K562 (cell line): ENCODE measurements at regions not wholly inside any gene's neighbourhood (a gene's known extent, or its start where the extent isn't known, plus 50 kb on each side); places are given as distances from the start of the nearest gene placed in this dataset.

Experiments
- ATAC-seq: fragments of 200-7000 bp; cut with Tn5 transposase; 3 replicates; pipeline ENCODE4 v1.9.1; 2020; ENCODE audit warnings: moderate library complexity
- BruUV-seq: library from RNA; stranded (reverse); fragments of 400-500 nt; replicated peaks from 2 replicates; lab custom pipeline; 2021; lab: Mats Ljungman, UMichigan
- CTCF ChIA-PET: fragments of 300-600 bp; formaldehyde crosslinking; extraction: SDS; loops from one replicate; lab custom pipeline; 2021; ENCODE audit warnings: low intra/inter-chr PET ratio; lab: Yijun Ruan, JAX
- POLR2A ChIA-PET: fragments of 300-600, 350-650 bp; sonication (Branson Sonifier 250); formaldehyde crosslinking; extraction: SDS; loops from one replicate; lab custom pipeline; 2021; ENCODE audit warnings: antibody characterized with exemption, inconsistent platforms; lab: Yijun Ruan, JAX
- DNase-seq, 4 experiments: peaks; one replicate each; pipeline versions ENCODE4 v3.0.0 to v3.0.0-alpha.2; 2011 to 2018; ENCODE audit warnings: low spot score in 3 of 4, mixed read lengths in 3 of 4; ENCODE audit errors: extremely low read depth in 1 of 4
- FAIRE-seq: peaks from 2 replicates; lab custom pipeline; 2011; peaks lifted over from hg19 to GRCh38; lab: Jason Lieb, UNC
- H2AFZ ChIP-seq: 2 replicates; pipeline ENCODE4 v1.6.0; 2011; ENCODE audit warnings: low read depth, low read length, control low read depth, inconsistent platforms
- H3K27ac ChIP-seq: fragments of 200-600 bp; 3 replicates; pipeline ENCODE4 v1.8.0; 2011; ENCODE audit warnings: low read depth, mild to moderate bottlenecking, control low read depth, inconsistent platforms, low read length, moderate library complexity, mixed read lengths; ENCODE audit errors: extremely low read depth
- H3K27me3 ChIP-seq, 2 experiments: fragments of 300-600 bp in 1 of 2; 2 replicates in 1 of 2; 3 replicates in 1 of 2; pipeline versions ENCODE4 v1.6.0 to v1.8.0; 2011; ENCODE audit warnings: inconsistent platforms in 2 of 2, low read length in 2 of 2, mild to moderate bottlenecking in 1 of 2, mixed read lengths in 1 of 2, moderate library complexity in 1 of 2; ENCODE audit not compliant: control insufficient read depth in 2 of 2, insufficient read depth in 2 of 2
- H3K36me3 ChIP-seq: fragments of 300-600 bp; 3 replicates; pipeline ENCODE4 v1.8.0; 2011; ENCODE audit warnings: mild to moderate bottlenecking, low read length, inconsistent platforms; ENCODE audit not compliant: control insufficient read depth, insufficient read depth
- H3K4me1 ChIP-seq, 2 experiments: fragments of 200-600 bp in 1 of 2; replicated peaks in 1 of 2; 2 replicates in 1 of 2; 3 replicates in 1 of 2; pipeline versions ENCODE4 v1.5.1 to v1.8.0; 2011; ENCODE audit warnings: inconsistent platforms in 2 of 2, low read length in 2 of 2, mild to moderate bottlenecking in 1 of 2, mixed read lengths in 1 of 2, moderate library complexity in 1 of 2; ENCODE audit not compliant: control insufficient read depth in 2 of 2, insufficient read depth in 2 of 2
- H3K4me2 ChIP-seq: 2 replicates; pipeline ENCODE4 v1.6.1; 2011; ENCODE audit warnings: low read length, control low read depth, inconsistent platforms, mixed read lengths; ENCODE audit not compliant: insufficient read depth
- H3K4me3 ChIP-seq: fragments of 200-600 bp; sonication (generic), shearing (Covaris generic); 2 replicates; pipeline ENCODE4 v1.5.1; 2016; ENCODE audit warnings: control low read depth, inconsistent platforms
- H3K79me2 ChIP-seq: fragments of 200-600 bp; 3 replicates; pipeline ENCODE4 v1.8.0; 2011; ENCODE audit warnings: low read length, inconsistent platforms; ENCODE audit not compliant: control insufficient read depth, insufficient read depth
- H3K9ac ChIP-seq, 2 experiments: 2 replicates each; pipeline versions ENCODE4 v1.6.0 to v1.6.1; 2011; ENCODE audit warnings: low read depth in 2 of 2, low read length in 2 of 2, control low read depth in 1 of 2, inconsistent platforms in 1 of 2, mild to moderate bottlenecking in 1 of 2, mixed read lengths in 1 of 2; ENCODE audit not compliant: insufficient read depth in 1 of 2
- H3K9me1 ChIP-seq: one replicate; pipeline ENCODE4 v1.6.0; 2011; ENCODE audit warnings: inconsistent platforms, mild to moderate bottlenecking, low read length, moderate library complexity; ENCODE audit not compliant: control insufficient read depth, insufficient read depth
- H3K9me3 ChIP-seq: replicated peaks from 2 replicates; pipeline ENCODE4 v1.5.1; 2011; ENCODE audit warnings: low read depth, low read length, inconsistent platforms; ENCODE audit not compliant: control insufficient read depth, insufficient read depth
- H4K20me1 ChIP-seq: replicated peaks from 2 replicates; pipeline ENCODE4 v1.6.1; 2011; ENCODE audit warnings: low read length, inconsistent platforms, mixed read lengths; ENCODE audit not compliant: control insufficient read depth, insufficient read depth
- ATF1 ChIP-seq, 2 experiments: fragments of 450-650 bp in 1 of 2; IDR thresholded peaks; 2 replicates each; pipeline ENCODE4 v1.6.1; 2016; ENCODE audit warnings: missing compliant biosample characterization in 1 of 2, missing genetic modification characterization in 1 of 2
- FOSL1 ChIP-seq: fragments of 200-800 bp; sonication (Bioruptor generic); conservative IDR thresholded peaks from 2 replicates; pipeline ENCODE4 v1.6.1; 2016; ENCODE audit warnings: missing genetic modification characterization, missing compliant biosample characterization
- HDAC2 ChIP-seq: fragments of 450-650 bp; IDR thresholded peaks from 2 replicates; pipeline ENCODE4 v1.6.1; 2016; ENCODE audit warnings: mild to moderate bottlenecking
- KAT8 ChIP-seq: fragments of 450-650 bp; IDR thresholded peaks from 2 replicates; pipeline ENCODE4 v1.6.1; 2016; ENCODE audit warnings: low read depth, mild to moderate bottlenecking
- MIER1 ChIP-seq: fragments of 450-650 bp; IDR thresholded peaks from 2 replicates; pipeline ENCODE4 v1.6.1; 2016; ENCODE audit warnings: antibody characterized with exemption, mild to moderate bottlenecking, low read depth
- NR2C2 ChIP-seq, 2 experiments: fragments of 200-800 bp in 1 of 2; sonication (Bioruptor generic) in 1 of 2; sonication (generic) in 1 of 2; formaldehyde crosslinking in 1 of 2; IDR thresholded peaks; 2 replicates each; pipeline versions ENCODE4 v1.6.1 to v1.8.0; 2016 to 2022; ENCODE audit warnings: mild to moderate bottlenecking in 1 of 2, missing compliant biosample characterization in 1 of 2, missing genetic modification characterization in 1 of 2, missing genetic modification reagents in 1 of 2
- RNF219 ChIP-seq: fragments of 250-450 bp; sonication (Bioruptor Pico); IDR thresholded peaks from 2 replicates; pipeline ENCODE4 v1.5.0; 2022; ENCODE audit warnings: mild to moderate bottlenecking
- SIN3B ChIP-seq: fragments of 450-650 bp; IDR thresholded peaks from 2 replicates; pipeline ENCODE4 v1.6.1; 2017; ENCODE audit warnings: low read depth, mild to moderate bottlenecking, moderate library complexity
- SIRT6 ChIP-seq: IDR thresholded peaks from one replicate; pipeline ENCODE4 v1.6.1; 2012; ENCODE audit warnings: low read depth, mild to moderate bottlenecking, control low read depth, inconsistent platforms, low read length, moderate library complexity
- ZC3H4 ChIP-seq: sonication (generic); formaldehyde crosslinking; IDR thresholded peaks from 2 replicates; pipeline ENCODE4 v1.9.0; 2021; ENCODE audit warnings: missing genetic modification reagents, borderline replicate concordance
- ZNF551 ChIP-seq: fragments of 250-450 bp; sonication (Bioruptor Pico); IDR thresholded peaks from 2 replicates; pipeline ENCODE4 v1.5.0; 2021; ENCODE audit warnings: mild to moderate bottlenecking, moderate library complexity
- WGBS: fragments of 100-300 bp; shearing (Covaris generic); methylation state at CpG from one replicate; pipeline ENCODE4 v1.1.6; 2016; ENCODE audit warnings: low coverage, mixed read lengths; ENCODE audit not compliant: insufficient coverage; ENCODE audit errors: missing lambda C conversion rate; 5-methylcytosine and 5-hydroxymethylcytosine counted together
- in situ Hi-C: fragments of 300-500 bp; cut with MboI; formaldehyde crosslinking; loops from 4 replicates; pipeline ENCODE4 v1.15.0; 2018; ENCODE audit warnings: inconsistent platforms, mixed read lengths
- intact Hi-C: fragments of 100-400 bp; cut with micrococcal nuclease; formaldehyde crosslinking; loops from 2 replicates; pipeline ENCODE4 v1.14.2; 2022

- CTCF ChIA-PET, result no interaction called here
- H3K36me3 ChIP-seq, result no peaks in the 10 kb centered on the region
- no peak for FAIRE-seq
- no peaks in the 10 kb centered on the region for H3K79me2 ChIP-seq
- no TSS peak for BruUV-seq
- no peak for TF ChIP-seq RNF219
- no peak for TF ChIP-seq NR2C2 (CRISPR knock-in tag; IDR thresholded peaks at IDR 0.05)
- TF ChIP-seq NR2C2 (tag; IDR thresholded peaks at IDR 0.05), result no peak
- no peak for TF ChIP-seq SIRT6
- no peak for TF ChIP-seq FOSL1
- no peak for TF ChIP-seq ZC3H4 (CRISPR knock-in tag)
- no peak for TF ChIP-seq HDAC2
- TF ChIP-seq ZNF551, result no peak
- TF ChIP-seq ATF1 (CRISPR knock-in tag; IDR thresholded peaks at IDR 0.05), result no peak
- no peak for TF ChIP-seq ATF1 (tag; IDR thresholded peaks at IDR 0.05)
- no peak for TF ChIP-seq KAT8
- TF ChIP-seq SIN3B, result no peak
- TF ChIP-seq MIER1, result no peak
- TF ChIP-seq, all 486 proteins: peak for 0
- Histone ChIP-seq H3K27ac (no peak overlapping the region), H3K9ac (no peak overlapping the region), H4K20me1 (no peaks in the 10 kb centered on the region), H3K9me1 (no peaks in the 10 kb centered on the region), H3K4me3 (no peak overlapping the region), H3K4me2 (no peak overlapping the region), H3K9me3 (no peaks in the 10 kb centered on the region; the same call in 1 of the 2 replicates), H2AFZ (no peak overlapping the region), H3K27me3 (no peaks in the 10 kb centered on the region), H3K4me1 (no peaks in the 10 kb centered on the region)
- intact Hi-C loops (no loop called here), in situ Hi-C loops (no loop called here)
- no peak for ATAC-seq
- no peak for DNase-seq
- 14% methylated on average over 1 of the region's 1 CpG for WGBS
- POLR2A ChIA-PET, result no interaction called here
Observed at GRCh38 chr5:105803431-105803830, 1867.3 kb downstream of the EFNA5 start.
